ENCODE measurements at regions not wholly inside any gene's neighbourhood (a gene's known extent, or its start where the extent isn't known, plus 50 kb on each side); places are given as distances from the start of the nearest gene placed in this dataset.

- H3K4me2 ChIP-seq (ENCODE audit: low read length): no peak overlapping the region
- TF ChIP-seq CTCF (IDR thresholded peaks at IDR 0.05; ENCODE audit: low read depth, low read length, poor library complexity, severe bottlenecking) (no peak), EZH2phosphoT487 (IDR thresholded peaks at IDR 0.05; ENCODE audit: borderline replicate concordance, low read length) (no peak)
These were observed 162.9 kb downstream of the ZNF33B start for GRCh38 chr10:42475168-42476098.

GRCh38 chr10:42454313-42454712, 184.1 kb downstream of the ZNF33B start:
- Histone ChIP-seq H3K79me2 (ENCODE audit: control insufficient read depth, low read length) (no peaks in the 10 kb centered on the region), H3K36me3 (ENCODE audit: control insufficient read depth, low read length) (no peaks in the 10 kb centered on the region), H3K9me3 (ENCODE audit: control insufficient read depth, insufficient read depth, low read length) (no peaks in the 10 kb centered on the region), H4K20me1 (ENCODE audit: control insufficient read depth, insufficient read depth, low read depth, low read length) (no peaks in the 10 kb centered on the region), H3K9me2 (replicated peaks; ENCODE audit: control insufficient read depth, low read length) (no peaks in the 10 kb centered on the region), H3F3A (ENCODE audit: control insufficient read depth, insufficient read depth) (no peaks in the 10 kb centered on the region), H3K27ac (ENCODE audit: low read depth, low read length) (no peak overlapping the region), H3K4me3 (ENCODE audit: low read length) (no peak overlapping the region), H3K27me3 (ENCODE audit: control insufficient read depth, low read length) (no peaks in the 10 kb centered on the region), H3K4me2 (ENCODE audit: low read length) (no peak overlapping the region), H3K4me1 (ENCODE audit: control insufficient read depth, low read length) (no peaks in the 10 kb centered on the region)
- TF ChIP-seq EZH2phosphoT487 (IDR thresholded peaks at IDR 0.05; ENCODE audit: borderline replicate concordance, low read length) (no peak), CTCF (IDR thresholded peaks at IDR 0.05; ENCODE audit: low read depth, low read length, poor library complexity, severe bottlenecking) (no peak)

More at GRCh38 chr10:42475168-42476098, 162.9 kb downstream of the ZNF33B start:
- H3K27ac ChIP-seq (ENCODE audit: low read depth, low read length): no peak overlapping the region
- no peaks in the 10 kb centered on the region for H3K4me1 ChIP-seq (ENCODE audit: control insufficient read depth, low read length)
- no peaks in the 10 kb centered on the region for H4K20me1 ChIP-seq (ENCODE audit: control insufficient read depth, insufficient read depth, low read depth, low read length)
- H3K9me2 ChIP-seq (replicated peaks; ENCODE audit: control insufficient read depth, low read length): no peaks in the 10 kb centered on the region
- no peaks in the 10 kb centered on the region for H3K27me3 ChIP-seq (ENCODE audit: control insufficient read depth, low read length)
- no peak overlapping the region for H3K4me3 ChIP-seq (ENCODE audit: low read length)
- no peaks in the 10 kb centered on the region for H3K79me2 ChIP-seq (ENCODE audit: control insufficient read depth, low read length)
- no peaks in the 10 kb centered on the region for H3K9me3 ChIP-seq (ENCODE audit: control insufficient read depth, insufficient read depth, low read length)
- H3F3A ChIP-seq (ENCODE audit: control insufficient read depth, insufficient read depth): no peaks in the 10 kb centered on the region
- no peaks in the 10 kb centered on the region for H3K36me3 ChIP-seq (ENCODE audit: control insufficient read depth, low read length)

GRCh38 chr10:42431095-42431494, 207.3 kb downstream of the ZNF33B start:
- Histone ChIP-seq H3F3A (ENCODE audit: control insufficient read depth, insufficient read depth) (no peaks in the 10 kb centered on the region), H4K20me1 (ENCODE audit: control insufficient read depth, insufficient read depth, low read depth, low read length) (no peaks in the 10 kb centered on the region), H3K4me1 (ENCODE audit: control insufficient read depth, low read length) (no peaks in the 10 kb centered on the region), H3K4me3 (ENCODE audit: low read length) (no peak overlapping the region), H3K79me2 (ENCODE audit: control insufficient read depth, low read length) (no peaks in the 10 kb centered on the region), H3K36me3 (ENCODE audit: control insufficient read depth, low read length) (no peaks in the 10 kb centered on the region), H3K27ac (ENCODE audit: low read depth, low read length) (no peak overlapping the region), H3K9me2 (replicated peaks; ENCODE audit: control insufficient read depth, low read length) (no peaks in the 10 kb centered on the region), H3K27me3 (ENCODE audit: control insufficient read depth, low read length) (no peaks in the 10 kb centered on the region), H3K4me2 (ENCODE audit: low read length) (no peak overlapping the region), H3K9me3 (ENCODE audit: control insufficient read depth, insufficient read depth, low read length) (no peaks in the 10 kb centered on the region)
- TF ChIP-seq CTCF (IDR thresholded peaks at IDR 0.05; ENCODE audit: low read depth, low read length, poor library complexity, severe bottlenecking): no peak
- TF ChIP-seq EZH2phosphoT487 (IDR thresholded peaks at IDR 0.05; ENCODE audit: borderline replicate concordance, low read length): no peak
